AG09309 (cell line): ENCODE measurements at regions not wholly inside any gene's neighbourhood (a gene's known extent, or its start where the extent isn't known, plus 50 kb on each side); places are given as distances from the start of the nearest gene placed in this dataset.
A peak's percentile ranks its signal among the peaks of the same experiment; 100 is the strongest.

Experiments used
- DNase-seq: peaks from one replicate; pipeline ENCODE4 v3.0.0-alpha.2; 2010; ENCODE audit warnings: low read depth
- H3K4me3 ChIP-seq: 2 replicates; pipeline ENCODE4 v1.5.1; 2011; ENCODE audit warnings: mild to moderate bottlenecking, low read depth, low read length, moderate library complexity; ENCODE audit not compliant: control insufficient read depth
- TF ChIP-seq, protein P1 (sequence below): IDR thresholded peaks from 2 replicates; pipeline ENCODE4 v1.5.1; 2011; ENCODE audit warnings: mild to moderate bottlenecking, low read depth, low read length, inconsistent platforms; ENCODE audit not compliant: insufficient read depth, control insufficient read depth; ENCODE audit errors: missing control alignments

DNA sequence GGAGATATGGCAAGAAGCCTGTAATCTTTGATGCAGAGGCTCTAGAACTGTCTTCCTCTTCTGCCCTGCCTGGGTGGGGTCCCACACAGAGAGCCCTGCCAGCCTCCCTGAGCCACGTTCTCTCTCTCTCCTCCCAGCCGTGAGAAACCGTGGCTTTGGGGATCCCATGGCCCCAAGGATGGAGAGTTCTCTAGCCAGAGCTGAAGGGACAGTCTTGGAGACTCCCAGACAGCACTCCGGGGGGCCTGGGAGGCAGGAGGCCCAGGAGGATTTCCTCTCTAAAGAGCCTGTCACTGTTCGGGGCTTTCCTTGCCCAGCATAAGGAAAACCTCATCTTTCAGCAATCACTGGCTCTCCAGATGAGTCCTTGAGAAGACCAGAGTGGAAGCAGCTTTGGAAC is 227.1 kb downstream of the ARHGAP12 start:
- DNase-seq, result no peak
- H3K4me3 ChIP-seq, result no peak overlapping the region
- TF ChIP-seq, protein P1, sequence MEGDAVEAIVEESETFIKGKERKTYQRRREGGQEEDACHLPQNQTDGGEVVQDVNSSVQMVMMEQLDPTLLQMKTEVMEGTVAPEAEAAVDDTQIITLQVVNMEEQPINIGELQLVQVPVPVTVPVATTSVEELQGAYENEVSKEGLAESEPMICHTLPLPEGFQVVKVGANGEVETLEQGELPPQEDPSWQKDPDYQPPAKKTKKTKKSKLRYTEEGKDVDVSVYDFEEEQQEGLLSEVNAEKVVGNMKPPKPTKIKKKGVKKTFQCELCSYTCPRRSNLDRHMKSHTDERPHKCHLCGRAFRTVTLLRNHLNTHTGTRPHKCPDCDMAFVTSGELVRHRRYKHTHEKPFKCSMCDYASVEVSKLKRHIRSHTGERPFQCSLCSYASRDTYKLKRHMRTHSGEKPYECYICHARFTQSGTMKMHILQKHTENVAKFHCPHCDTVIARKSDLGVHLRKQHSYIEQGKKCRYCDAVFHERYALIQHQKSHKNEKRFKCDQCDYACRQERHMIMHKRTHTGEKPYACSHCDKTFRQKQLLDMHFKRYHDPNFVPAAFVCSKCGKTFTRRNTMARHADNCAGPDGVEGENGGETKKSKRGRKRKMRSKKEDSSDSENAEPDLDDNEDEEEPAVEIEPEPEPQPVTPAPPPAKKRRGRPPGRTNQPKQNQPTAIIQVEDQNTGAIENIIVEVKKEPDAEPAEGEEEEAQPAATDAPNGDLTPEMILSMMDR, result no peak

GRCh38 chr10:31700181-31700611 is 228.4 kb downstream of the ARHGAP12 start:
- TF ChIP-seq, protein P1, result no peak
- no peak overlapping the region for H3K4me3 ChIP-seq
- DNase-seq, result no peak

GRCh38 chr10:31698181-31698830 is 230.3 kb downstream of the ARHGAP12 start:
- DNase-seq, result peak; percentile 86
- TF ChIP-seq, protein P1, result no peak
- H3K4me3 ChIP-seq, result peak overlapping the region; percentile 6; the same call in 1 of the 2 replicates

DNA sequence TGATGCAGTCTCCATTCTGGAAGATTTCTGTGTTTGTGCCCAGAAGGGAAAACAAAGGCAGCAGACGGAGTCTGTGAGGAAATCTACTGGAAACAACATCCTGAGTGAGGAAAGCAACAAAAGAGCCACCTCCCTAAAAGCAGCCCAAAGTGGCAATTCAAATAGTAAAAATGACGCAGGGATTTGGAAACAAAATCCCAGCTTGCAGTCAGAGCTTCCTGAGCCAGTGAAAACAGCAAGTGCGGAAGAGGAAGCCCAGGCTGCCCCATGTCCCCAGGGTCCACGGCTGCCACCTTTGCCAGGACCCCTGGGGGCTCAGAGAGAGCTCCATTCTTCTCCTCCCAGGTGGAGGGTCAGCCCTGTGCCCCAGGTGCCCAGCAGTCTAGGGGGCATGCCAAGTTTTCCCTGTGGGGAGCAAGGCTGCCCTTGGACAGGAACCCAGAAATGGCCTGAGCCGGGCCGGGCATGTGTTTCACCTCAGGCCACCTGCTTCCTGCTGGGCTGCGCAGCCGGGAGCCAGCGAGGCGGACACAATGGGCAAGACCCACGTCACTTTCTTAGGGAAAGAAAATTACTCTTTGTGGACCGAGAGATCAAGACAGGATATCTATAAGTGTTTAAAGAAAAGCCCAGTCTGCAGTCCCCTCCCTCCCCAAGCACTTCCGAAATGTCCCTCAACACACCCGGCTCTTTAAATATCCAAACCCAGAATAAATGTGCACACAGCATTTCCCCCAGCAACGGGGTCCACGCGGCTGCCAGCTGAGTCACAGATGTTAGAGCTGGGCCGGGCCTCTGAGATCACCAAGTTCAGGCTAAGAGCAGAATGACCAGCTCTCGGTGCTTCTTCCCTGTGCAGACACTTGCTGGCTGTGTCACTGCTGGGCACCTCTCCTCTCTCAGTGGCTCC is 231.1 kb downstream of the ARHGAP12 start:
- TF ChIP-seq, protein P1, result no peak
- peak; percentile 31 for DNase-seq
- H3K4me3 ChIP-seq, result peak overlapping the region; percentile 6

DNA sequence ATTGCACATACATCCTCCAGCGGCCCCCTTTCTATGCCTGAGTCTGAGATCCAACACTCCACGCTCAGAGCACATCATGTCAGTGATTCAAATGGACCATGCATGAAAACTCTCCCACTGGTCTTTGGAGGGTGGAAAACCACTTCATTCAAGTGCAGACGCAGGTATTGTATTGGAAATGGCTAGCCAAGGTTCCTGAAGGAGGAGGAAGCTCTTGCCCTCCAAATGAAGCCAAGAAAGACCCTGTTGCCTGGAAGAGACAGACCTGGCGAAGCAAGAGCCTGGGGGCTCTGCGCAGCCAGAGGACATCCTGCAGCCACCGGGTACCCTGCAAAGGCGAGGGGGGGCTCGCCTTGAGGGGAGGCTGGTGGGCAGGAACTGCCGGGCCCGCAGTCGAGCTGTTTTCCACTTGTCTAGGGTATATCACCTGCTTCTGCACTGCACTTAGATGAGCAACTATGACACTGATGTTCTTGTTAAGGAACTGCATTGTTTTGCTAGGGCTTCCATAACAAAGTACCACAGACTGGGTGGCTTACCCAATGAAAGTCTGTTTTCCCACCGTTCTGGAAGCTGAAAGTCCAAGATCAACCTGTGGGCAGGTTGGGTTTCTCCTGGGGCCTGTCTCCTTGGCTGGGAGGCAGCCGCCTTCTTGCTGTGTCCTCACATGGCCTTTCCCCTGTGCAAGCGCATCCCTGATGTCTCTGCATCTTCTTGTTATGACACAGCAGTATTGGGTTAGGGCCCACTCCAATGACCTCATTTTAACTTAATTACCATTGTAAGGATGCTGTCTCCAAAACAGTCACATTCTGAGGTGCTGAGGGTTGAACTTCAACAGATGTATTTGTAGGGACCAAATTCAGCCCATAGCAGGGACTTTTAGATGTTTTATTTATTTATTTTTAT is 233.4 kb downstream of the ARHGAP12 start:
- TF ChIP-seq, protein P1, result no peak
- H3K4me3 ChIP-seq, result no peak overlapping the region
- DNase-seq, result no peak

GRCh38 chr10:31694126-31694685 is 234.4 kb downstream of the ARHGAP12 start:
- H3K4me3 ChIP-seq, result no peak overlapping the region
- TF ChIP-seq, protein P1, result no peak
- DNase-seq, result no peak
